ENCODE measurements at regions not wholly inside any gene's neighbourhood (a gene's known extent, or its start where the extent isn't known, plus 50 kb on each side); places are given as distances from the start of the nearest gene placed in this dataset.
"Not testable (repeated sequence)": the region's sequence is repeated elsewhere in the genome, so short reads cannot be mapped to it uniquely, and the experiment has no call there.

- TF ChIP-seq CTCF, EZH2 (IDR thresholded peaks at IDR 0.05): not testable (repeated sequence)
Measured at GRCh38 chr1:30651395-30651794, 72.0 kb downstream of the MATN1 start.

Measured in neural progenitor cell (in vitro differentiated cells).